ENCODE measurements at regions not wholly inside any gene's neighbourhood (a gene's known extent, or its start where the extent isn't known, plus 50 kb on each side); places are given as distances from the start of the nearest gene placed in this dataset.

DNA sequence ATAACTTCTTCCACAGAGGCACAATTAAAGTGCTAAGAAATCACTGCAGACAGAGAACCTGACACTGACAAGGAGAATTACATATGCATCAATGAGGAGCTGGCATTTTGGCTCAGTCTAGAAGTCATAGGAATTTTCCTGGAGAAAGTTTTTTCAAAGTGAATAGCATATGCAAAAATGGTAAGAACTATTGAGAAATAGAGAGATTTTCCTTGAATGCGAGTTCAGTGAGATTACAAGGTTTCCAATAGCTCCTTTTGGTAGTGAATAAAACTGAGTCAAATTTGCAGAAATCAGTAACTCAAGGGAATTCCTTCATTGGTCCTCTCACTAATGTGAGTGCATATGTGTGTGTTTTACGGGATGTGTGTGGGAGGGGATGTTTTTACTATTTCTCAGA lies 557.5 kb downstream of the PPARGC1A start:
- WGBS (ENCODE audit: insufficient coverage), result 89% methylated on average over 1 of the region's 2 CpGs
- Histone ChIP-seq H3K4me1 (ENCODE audit: control extremely low read depth in 1 of 4, control insufficient read depth in 4 of 4, insufficient read depth in 4 of 4, low read length in 3 of 4) (peaks cover 12 to 30% (median 26%) of the 10 kb centered on the region in 4 experiments), H3K27ac (ENCODE audit: insufficient read depth in 1 of 2, low read depth in 1 of 2, low read length in 2 of 2, poor library complexity in 1 of 2, severe bottlenecking in 2 of 2) (no peak overlapping the region), H3K4me3 (ENCODE audit: control insufficient read depth in 1 of 7, extremely low read depth in 1 of 7, insufficient read depth in 4 of 7, low read depth in 2 of 7, low read length in 6 of 7) (no peak overlapping the region), H3K27me3 (replicated peaks in 2 of 5; ENCODE audit: control insufficient read depth in 4 of 5, insufficient read depth in 5 of 5, low read length in 4 of 5) (no peaks in the 10 kb centered on the region), H3K9me3 (ENCODE audit: control extremely low read depth in 1 of 5, control insufficient read depth in 4 of 5, insufficient read depth in 2 of 5, low read depth in 1 of 5, low read length in 4 of 5) (no peaks in the 10 kb centered on the region), H3K36me3 (ENCODE audit: control insufficient read depth in 4 of 4, insufficient read depth in 4 of 4, low read length in 3 of 4) (no peaks in the 10 kb centered on the region)
- POLR2A ChIA-PET, result no interaction called here
- DNase-seq, result no peak
- CTCF ChIA-PET, result no interaction called here

- POLR2A ChIA-PET, result no interaction called here
These were observed 562.7 kb downstream of the PPARGC1A start for GRCh38 chr4:23327120-23327519.

DNA sequence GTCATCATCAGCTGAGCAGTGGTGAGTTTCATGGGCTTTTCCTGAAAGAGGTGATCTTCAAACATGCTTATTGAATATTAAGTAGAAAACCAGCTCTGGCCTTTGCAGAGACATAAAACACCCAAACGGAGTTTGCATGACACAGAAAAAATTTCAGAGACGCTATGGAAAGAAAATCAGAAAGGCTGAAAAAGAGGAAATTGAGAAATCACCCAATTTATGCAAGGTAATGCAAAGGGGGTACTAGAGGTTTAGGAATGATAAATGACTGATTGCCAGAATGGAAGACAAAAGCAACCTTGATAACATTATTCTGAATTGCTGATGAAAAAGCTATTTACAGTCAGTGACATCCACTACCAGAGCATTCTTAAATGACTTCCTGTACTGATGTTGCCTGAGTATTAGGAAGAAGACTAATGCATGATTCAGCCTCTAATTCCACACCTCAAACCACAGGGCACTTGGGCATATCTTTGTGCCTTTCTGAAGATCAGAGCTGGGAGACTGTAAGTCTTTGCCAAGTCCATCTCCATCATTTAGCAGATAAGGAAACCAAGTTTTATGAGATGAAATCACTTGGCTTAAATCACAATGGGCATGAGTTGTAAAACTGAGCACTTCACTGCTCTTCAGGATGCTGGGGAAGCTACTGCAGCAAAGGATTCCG lies 565.7 kb downstream of the PPARGC1A start:
- no peaks in the 10 kb centered on the region for H3K36me3 ChIP-seq (ENCODE audit: control insufficient read depth in 4 of 4, insufficient read depth in 4 of 4, low read length in 3 of 4)
- peak in 2 of 3 donors; percentile 60 to 72 for DNase-seq
- whole genome bisulfite sequencing (ENCODE audit: insufficient coverage), result 6% methylated on average over 2 of the region's 3 CpGs
- no peak overlapping the region for H3K27ac ChIP-seq (ENCODE audit: insufficient read depth in 1 of 2, low read depth in 1 of 2, low read length in 2 of 2, poor library complexity in 1 of 2, severe bottlenecking in 2 of 2)
- no peaks in the 10 kb centered on the region for H3K9me3 ChIP-seq (ENCODE audit: control extremely low read depth in 1 of 5, control insufficient read depth in 4 of 5, insufficient read depth in 2 of 5, low read depth in 1 of 5, low read length in 4 of 5)
- H3K4me1 ChIP-seq (ENCODE audit: control extremely low read depth in 1 of 4, control insufficient read depth in 4 of 4, insufficient read depth in 4 of 4, low read length in 3 of 4), result peaks cover 0 to 22% (median 2%) of the 10 kb centered on the region in 4 experiments
- no peaks in the 10 kb centered on the region for H3K27me3 ChIP-seq (replicated peaks in 2 of 5; ENCODE audit: control insufficient read depth in 4 of 5, insufficient read depth in 5 of 5, low read length in 4 of 5)
- POLR2A ChIA-PET, result no interaction called here
- CTCF ChIA-PET, result interaction anchor here (1.2 kb wide), 1 partner anchor 10 kb away, joined by 3 read pairs; no protein-coding TSS in a partner anchor
- H3K4me3 ChIP-seq (ENCODE audit: control insufficient read depth in 1 of 7, extremely low read depth in 1 of 7, insufficient read depth in 4 of 7, low read depth in 2 of 7, low read length in 6 of 7), result no peak overlapping the region

More at GRCh38 chr4:23327120-23327519, 562.7 kb downstream of the PPARGC1A start:
- Histone ChIP-seq H3K27ac (ENCODE audit: insufficient read depth in 1 of 2, low read depth in 1 of 2, low read length in 2 of 2, poor library complexity in 1 of 2, severe bottlenecking in 2 of 2) (no peak overlapping the region), H3K4me1 (ENCODE audit: control extremely low read depth in 1 of 4, control insufficient read depth in 4 of 4, insufficient read depth in 4 of 4, low read length in 3 of 4) (peaks cover 0 to 22% (median 2%) of the 10 kb centered on the region in 4 experiments), H3K4me3 (ENCODE audit: control insufficient read depth in 1 of 7, extremely low read depth in 1 of 7, insufficient read depth in 4 of 7, low read depth in 2 of 7, low read length in 6 of 7) (no peak overlapping the region), H3K36me3 (ENCODE audit: control insufficient read depth in 4 of 4, insufficient read depth in 4 of 4, low read length in 3 of 4) (no peaks in the 10 kb centered on the region), H3K9me3 (ENCODE audit: control extremely low read depth in 1 of 5, control insufficient read depth in 4 of 5, insufficient read depth in 2 of 5, low read depth in 1 of 5, low read length in 4 of 5) (no peaks in the 10 kb centered on the region), H3K27me3 (replicated peaks in 2 of 5; ENCODE audit: control insufficient read depth in 4 of 5, insufficient read depth in 5 of 5, low read length in 4 of 5) (no peaks in the 10 kb centered on the region)
- CTCF ChIA-PET, result no interaction called here
- no peak for DNase-seq
- no CpG with 5 or more reads among the region's 1 CpG for WGBS (ENCODE audit: insufficient coverage)

DNA sequence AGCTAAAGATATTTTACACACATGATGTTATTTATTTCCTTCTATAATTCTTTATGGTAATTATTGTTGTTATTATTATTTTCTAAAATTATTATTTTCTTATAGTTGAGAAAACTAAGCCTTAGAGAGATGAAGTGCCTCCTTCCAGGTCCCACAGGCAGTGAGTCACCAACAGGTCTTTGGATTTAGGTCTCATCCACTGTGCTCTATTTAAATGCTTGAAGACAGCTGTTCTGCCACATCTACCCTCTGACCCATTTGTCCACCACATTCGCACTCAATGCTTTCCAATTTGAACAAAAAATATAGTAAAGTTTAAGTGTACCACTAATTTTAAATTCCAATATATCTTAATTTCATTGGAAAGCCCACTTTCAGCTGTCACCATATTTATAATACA lies 566.4 kb downstream of the PPARGC1A start:
- H3K27me3 ChIP-seq (replicated peaks in 2 of 5; ENCODE audit: control insufficient read depth in 4 of 5, insufficient read depth in 5 of 5, low read length in 4 of 5), result no peaks in the 10 kb centered on the region
- ChIA-PET POLR2A (no interaction called here), CTCF (no interaction called here)
- H3K27ac ChIP-seq (ENCODE audit: insufficient read depth in 1 of 2, low read depth in 1 of 2, low read length in 2 of 2, poor library complexity in 1 of 2, severe bottlenecking in 2 of 2), result no peak overlapping the region
- no CpG with 5 or more reads among the region's 1 CpG for WGBS (ENCODE audit: insufficient coverage)
- no peaks in the 10 kb centered on the region for H3K9me3 ChIP-seq (ENCODE audit: control extremely low read depth in 1 of 5, control insufficient read depth in 4 of 5, insufficient read depth in 2 of 5, low read depth in 1 of 5, low read length in 4 of 5)
- no peak overlapping the region for H3K4me3 ChIP-seq (ENCODE audit: control insufficient read depth in 1 of 7, extremely low read depth in 1 of 7, insufficient read depth in 4 of 7, low read depth in 2 of 7, low read length in 6 of 7)
- peaks cover 0 to 22% (median 2%) of the 10 kb centered on the region in 4 experiments for H3K4me1 ChIP-seq (ENCODE audit: control extremely low read depth in 1 of 4, control insufficient read depth in 4 of 4, insufficient read depth in 4 of 4, low read length in 3 of 4)
- DNase-seq, result no peak
- no peaks in the 10 kb centered on the region for H3K36me3 ChIP-seq (ENCODE audit: control insufficient read depth in 4 of 4, insufficient read depth in 4 of 4, low read length in 3 of 4)

GRCh38 chr4:23322732-23323131 lies 567.1 kb downstream of the PPARGC1A start:
- no peak for DNase-seq
- Histone ChIP-seq H3K36me3 (ENCODE audit: control insufficient read depth in 4 of 4, insufficient read depth in 4 of 4, low read length in 3 of 4) (no peaks in the 10 kb centered on the region), H3K4me3 (ENCODE audit: control insufficient read depth in 1 of 7, extremely low read depth in 1 of 7, insufficient read depth in 4 of 7, low read depth in 2 of 7, low read length in 6 of 7) (no peak overlapping the region), H3K4me1 (ENCODE audit: control extremely low read depth in 1 of 4, control insufficient read depth in 4 of 4, insufficient read depth in 4 of 4, low read length in 3 of 4) (peaks cover 0 to 22% (median 2%) of the 10 kb centered on the region in 4 experiments), H3K27ac (ENCODE audit: insufficient read depth in 1 of 2, low read depth in 1 of 2, low read length in 2 of 2, poor library complexity in 1 of 2, severe bottlenecking in 2 of 2) (no peak overlapping the region), H3K9me3 (ENCODE audit: control extremely low read depth in 1 of 5, control insufficient read depth in 4 of 5, insufficient read depth in 2 of 5, low read depth in 1 of 5, low read length in 4 of 5) (no peaks in the 10 kb centered on the region), H3K27me3 (replicated peaks in 2 of 5; ENCODE audit: control insufficient read depth in 4 of 5, insufficient read depth in 5 of 5, low read length in 4 of 5) (no peaks in the 10 kb centered on the region)
- ChIA-PET CTCF (no interaction called here), POLR2A (interaction anchor here (0.6 kb wide), 1 partner anchor 278 kb away, joined by 5 read pairs; no protein-coding TSS in a partner anchor)

GRCh38 chr4:23320931-23321587 lies 568.8 kb downstream of the PPARGC1A start:
- Histone ChIP-seq H3K27me3 (replicated peaks in 2 of 5; ENCODE audit: control insufficient read depth in 4 of 5, insufficient read depth in 5 of 5, low read length in 4 of 5) (no peaks in the 10 kb centered on the region), H3K36me3 (ENCODE audit: control insufficient read depth in 4 of 4, insufficient read depth in 4 of 4, low read length in 3 of 4) (no peaks in the 10 kb centered on the region), H3K4me1 (ENCODE audit: control extremely low read depth in 1 of 4, control insufficient read depth in 4 of 4, insufficient read depth in 4 of 4, low read length in 3 of 4) (peaks cover 0 to 22% (median 2%) of the 10 kb centered on the region in 4 experiments), H3K9me3 (ENCODE audit: control extremely low read depth in 1 of 5, control insufficient read depth in 4 of 5, insufficient read depth in 2 of 5, low read depth in 1 of 5, low read length in 4 of 5) (peaks cover 0 to 1% (median 0%) of the 10 kb centered on the region in 5 experiments), H3K27ac (ENCODE audit: insufficient read depth in 1 of 2, low read depth in 1 of 2, low read length in 2 of 2, poor library complexity in 1 of 2, severe bottlenecking in 2 of 2) (no peak overlapping the region), H3K4me3 (ENCODE audit: control insufficient read depth in 1 of 7, extremely low read depth in 1 of 7, insufficient read depth in 4 of 7, low read depth in 2 of 7, low read length in 6 of 7) (no peak overlapping the region)
- CTCF ChIA-PET, result interaction anchor here (1.5 kb wide), 1 partner anchor 11 kb away, joined by 5 read pairs; no protein-coding TSS in a partner anchor
- POLR2A ChIA-PET, result no interaction called here
- DNase-seq, result no peak
- WGBS (ENCODE audit: insufficient coverage), result 91% methylated on average over 1 of the region's 1 CpG

- H3K27ac ChIP-seq (ENCODE audit: insufficient read depth in 1 of 2, low read depth in 1 of 2, low read length in 2 of 2, poor library complexity in 1 of 2, severe bottlenecking in 2 of 2), result no peak overlapping the region
- no peaks in the 10 kb centered on the region for H3K27me3 ChIP-seq (replicated peaks in 2 of 5; ENCODE audit: control insufficient read depth in 4 of 5, insufficient read depth in 5 of 5, low read length in 4 of 5)
- DNase-seq, result no peak
- ChIA-PET POLR2A (no interaction called here), CTCF (no interaction called here)
- no peaks in the 10 kb centered on the region for H3K36me3 ChIP-seq (ENCODE audit: control insufficient read depth in 4 of 4, insufficient read depth in 4 of 4, low read length in 3 of 4)
- H3K9me3 ChIP-seq (ENCODE audit: control extremely low read depth in 1 of 5, control insufficient read depth in 4 of 5, insufficient read depth in 2 of 5, low read depth in 1 of 5, low read length in 4 of 5), result peaks cover 0 to 1% (median 0%) of the 10 kb centered on the region in 5 experiments
- H3K4me3 ChIP-seq (ENCODE audit: control insufficient read depth in 1 of 7, extremely low read depth in 1 of 7, insufficient read depth in 4 of 7, low read depth in 2 of 7, low read length in 6 of 7), result no peak overlapping the region
- no peaks in the 10 kb centered on the region for H3K4me1 ChIP-seq (ENCODE audit: control extremely low read depth in 1 of 4, control insufficient read depth in 4 of 4, insufficient read depth in 4 of 4, low read length in 3 of 4)
These were observed 577.2 kb downstream of the PPARGC1A start for GRCh38 chr4:23312686-23313085.
